ENCODE measurements at regions not wholly inside any gene's neighbourhood (a gene's known extent, or its start where the extent isn't known, plus 50 kb on each side); places are given as distances from the start of the nearest gene placed in this dataset.

DNA sequence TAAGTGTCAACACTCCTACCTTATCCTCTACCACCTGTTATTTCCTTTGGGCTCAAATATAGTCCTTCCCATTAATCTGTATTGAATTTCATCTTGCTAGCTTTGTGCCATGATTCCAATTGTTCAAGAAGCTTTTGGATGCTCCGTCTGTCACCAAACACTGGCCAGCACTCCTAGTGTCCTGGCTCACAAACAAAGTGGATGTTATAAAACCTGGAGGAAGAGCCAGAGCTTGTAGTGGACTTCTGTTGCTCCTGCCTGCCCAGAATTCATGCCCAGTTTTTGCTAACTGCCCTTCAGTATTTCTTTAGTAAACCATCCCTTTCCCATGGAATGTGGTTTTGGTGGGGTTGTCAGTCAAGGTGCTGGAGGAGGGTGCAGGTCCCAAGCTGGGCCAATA is 77.2 kb upstream of the HS3ST2 start:
- ChIA-PET CTCF (interaction anchor here (1.6 kb wide), 1 partner anchor 14 kb away, joined by 3 read pairs; no protein-coding TSS in a partner anchor), POLR2A (no interaction called here)
- Histone ChIP-seq H3K27ac (ENCODE audit: low read depth in 2 of 2, low read length in 1 of 2) (no peak overlapping the region), H3K9ac (no peak overlapping the region), H3K9me2 (no peaks in the 10 kb centered on the region), H3K27me3 (ENCODE audit: insufficient read depth) (no peaks in the 10 kb centered on the region), H3K36me3 (replicated peaks in 1 of 2; ENCODE audit: control insufficient read depth in 1 of 2, insufficient read depth in 2 of 2, low read length in 1 of 2) (no peaks in the 10 kb centered on the region), H3K4me1 (ENCODE audit: control insufficient read depth in 1 of 2, insufficient read depth in 2 of 2, low read depth in 1 of 2, low read length in 1 of 2) (peaks cover 0 to 5% of the 10 kb centered on the region in 2 experiments; a peak in 1 of 4 replicates), H3F3A (replicated peaks; ENCODE audit: insufficient read depth) (no peaks in the 10 kb centered on the region), H3K4me3 (ENCODE audit: low read depth in 2 of 2, low read length in 1 of 2) (no peak overlapping the region), H3K9me3 (no peaks in the 10 kb centered on the region), H2AFZ (ENCODE audit: low read depth) (no peak overlapping the region), H4K20me1 (ENCODE audit: insufficient read depth) (no peaks in the 10 kb centered on the region), H3K4me2 (no peak overlapping the region), H3K79me2 (ENCODE audit: insufficient read depth) (no peaks in the 10 kb centered on the region)
- 14% methylated on average over 1 of the region's 1 CpG for WGBS (ENCODE audit: low lambda C conversion rate)
- no peak for TF ChIP-seq SIN3A (IDR thresholded peaks at IDR 0.05; ENCODE audit: borderline replicate concordance, low read depth, low read length)
- TF ChIP-seq MAX (IDR thresholded peaks at IDR 0.05; ENCODE audit: low read depth): no peak
- no peak for TF ChIP-seq CHD2 (IDR thresholded peaks at IDR 0.05; ENCODE audit: low read length, partially characterized antibody)
- TF ChIP-seq, protein P1, sequence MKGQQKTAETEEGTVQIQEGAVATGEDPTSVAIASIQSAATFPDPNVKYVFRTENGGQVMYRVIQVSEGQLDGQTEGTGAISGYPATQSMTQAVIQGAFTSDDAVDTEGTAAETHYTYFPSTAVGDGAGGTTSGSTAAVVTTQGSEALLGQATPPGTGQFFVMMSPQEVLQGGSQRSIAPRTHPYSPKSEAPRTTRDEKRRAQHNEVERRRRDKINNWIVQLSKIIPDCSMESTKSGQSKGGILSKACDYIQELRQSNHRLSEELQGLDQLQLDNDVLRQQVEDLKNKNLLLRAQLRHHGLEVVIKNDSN (IDR thresholded peaks at IDR 0.05; ENCODE audit: borderline replicate concordance, low read depth): no peak
- TF ChIP-seq TAF1 (IDR thresholded peaks at IDR 0.05; ENCODE audit: borderline replicate concordance, low read depth, low read length): no peak
- TF ChIP-seq RAD21 (IDR thresholded peaks at IDR 0.05; ENCODE audit: low read length): no peak
- no peak for TF ChIP-seq SMC3 (IDR thresholded peaks at IDR 0.05; ENCODE audit: low read depth, low read length)
- no peak for TF ChIP-seq YY1 (IDR thresholded peaks at IDR 0.05; ENCODE audit: low read depth)
- no peak for TF ChIP-seq POLR2AphosphoS5 (IDR thresholded peaks at IDR 0.05; ENCODE audit: low read depth, low read length)
- TF ChIP-seq RFX5 (IDR thresholded peaks at IDR 0.05; ENCODE audit: low read length): no peak
- no peak for TF ChIP-seq RXRA (IDR thresholded peaks at IDR 0.05; ENCODE audit: borderline replicate concordance, low read depth)
- no peak for TF ChIP-seq EZH2phosphoT487 (IDR thresholded peaks at IDR 0.05; ENCODE audit: borderline replicate concordance, low read depth)
- no peak for TF ChIP-seq FOXJ3 (CRISPR knock-in tag; IDR thresholded peaks at IDR 0.05)
- TF ChIP-seq MXI1 (IDR thresholded peaks at IDR 0.05; ENCODE audit: low read depth, low read length): no peak
- no peak for TF ChIP-seq JUND (IDR thresholded peaks at IDR 0.05)
- TF ChIP-seq, protein P2, sequence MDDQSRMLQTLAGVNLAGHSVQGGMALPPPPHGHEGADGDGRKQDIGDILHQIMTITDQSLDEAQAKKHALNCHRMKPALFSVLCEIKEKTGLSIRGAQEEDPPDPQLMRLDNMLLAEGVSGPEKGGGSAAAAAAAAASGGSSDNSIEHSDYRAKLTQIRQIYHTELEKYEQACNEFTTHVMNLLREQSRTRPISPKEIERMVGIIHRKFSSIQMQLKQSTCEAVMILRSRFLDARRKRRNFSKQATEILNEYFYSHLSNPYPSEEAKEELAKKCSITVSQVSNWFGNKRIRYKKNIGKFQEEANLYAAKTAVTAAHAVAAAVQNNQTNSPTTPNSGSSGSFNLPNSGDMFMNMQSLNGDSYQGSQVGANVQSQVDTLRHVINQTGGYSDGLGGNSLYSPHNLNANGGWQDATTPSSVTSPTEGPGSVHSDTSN (IDR thresholded peaks at IDR 0.05): no peak
- TF ChIP-seq EP300 (IDR thresholded peaks at IDR 0.05; ENCODE audit: borderline replicate concordance in 1 of 2, low read depth in 1 of 2, low read length in 1 of 2): no peak
- no peak for TF ChIP-seq FOXM1 (IDR thresholded peaks at IDR 0.05; ENCODE audit: low read depth)
- no peak for TF ChIP-seq TEAD4 (IDR thresholded peaks at IDR 0.05; ENCODE audit: borderline replicate concordance, insufficient read depth)
- no peak for TF ChIP-seq ZBTB33 (IDR thresholded peaks at IDR 0.05; ENCODE audit: borderline replicate concordance, low read depth)
- no peak for DNase-seq

All from SK-N-SH (cell line).